A673 (cell line): ENCODE measurements at regions not wholly inside any gene's neighbourhood (a gene's known extent, or its start where the extent isn't known, plus 50 kb on each side); places are given as distances from the start of the nearest gene placed in this dataset.

Experiments used
- BruUV-seq: library from RNA; stranded (reverse); fragments of 400-500 nt; replicated peaks from 2 replicates; lab custom pipeline; 2021; lab: Mats Ljungman, UMichigan
- CTCF ChIA-PET: fragments of 300-600 bp; sonication (Branson Sonifier 250); formaldehyde crosslinking; loops from one replicate; lab custom pipeline; 2022; ENCODE audit warnings: antibody characterized with exemption; lab: Charles Lee
- POLR2A ChIA-PET: fragments of 300-600 bp; sonication (Branson Sonifier 250); formaldehyde crosslinking; loops from one replicate; lab custom pipeline; 2022; ENCODE audit warnings: antibody characterized with exemption; ENCODE audit not compliant: low non-redundant PET; lab: Charles Lee
- DNase-seq: peaks from one replicate; pipeline ENCODE4 v3.0.0-alpha.2; 2015; ENCODE audit warnings: low spot score
- H3K27ac ChIP-seq: fragments of 200-600 bp; sonication (generic); 2 replicates; pipeline ENCODE4 v1.5.1; 2016; ENCODE audit warnings: mixed run types, low read depth, mild to moderate bottlenecking, mixed read lengths, antibody characterized with exemption, low read length; ENCODE audit not compliant: poor library complexity, severe bottlenecking
- H3K27me3 ChIP-seq: fragments of 200-600 bp; sonication (generic); replicated peaks from 2 replicates; pipeline ENCODE4 v1.6.1; 2017; ENCODE audit warnings: mixed run types, low read depth, mild to moderate bottlenecking, mixed read lengths, antibody characterized with exemption, low read length; ENCODE audit not compliant: insufficient read depth, poor library complexity
- H3K36me3 ChIP-seq: fragments of 200-600 bp; sonication (generic); 2 replicates; pipeline ENCODE4 v1.6.1; 2016; ENCODE audit warnings: mixed run types, mild to moderate bottlenecking, mixed read lengths, antibody characterized with exemption, low read length; ENCODE audit not compliant: insufficient read depth, poor library complexity, severe bottlenecking
- H3K4me1 ChIP-seq: fragments of 200-600 bp; sonication (generic); 2 replicates; pipeline ENCODE4 v1.6.1; 2017; ENCODE audit warnings: mixed run types, mild to moderate bottlenecking, mixed read lengths, antibody characterized with exemption, low read length; ENCODE audit not compliant: insufficient read depth, poor library complexity, severe bottlenecking
- H3K4me3 ChIP-seq: fragments of 200-600 bp; sonication (generic); 2 replicates; pipeline ENCODE4 v1.5.1; 2016; ENCODE audit warnings: low read depth, mixed run types, mild to moderate bottlenecking, mixed read lengths, low read length; ENCODE audit not compliant: poor library complexity, severe bottlenecking
- H3K9me3 ChIP-seq: fragments of 200-600 bp; sonication (generic); 2 replicates; pipeline ENCODE4 v1.6.1; 2016; ENCODE audit warnings: mixed run types, low read depth, mild to moderate bottlenecking, mixed read lengths, antibody characterized with exemption, low read length; ENCODE audit not compliant: poor library complexity, severe bottlenecking
- EZH2 ChIP-seq: fragments of 200-600 bp; sonication (generic); IDR thresholded peaks from 2 replicates; pipeline ENCODE4 v1.6.1; 2017; ENCODE audit warnings: borderline replicate concordance, low read depth, mild to moderate bottlenecking, mixed read lengths, antibody characterized with exemption, low read length; ENCODE audit not compliant: poor library complexity, severe bottlenecking
- intact Hi-C: fragments of 100-400 bp; cut with micrococcal nuclease; formaldehyde crosslinking; loops from one replicate; pipeline ENCODE4 v1.10.0; 2022; ENCODE audit not compliant: unreplicated experiment
- TF ChIP-seq, protein P1 (sequence below): fragments of 300-800, 200-600 bp; sonication (generic); conservative IDR thresholded peaks from 2 replicates; pipeline ENCODE4 v1.5.1; 2017; ENCODE audit warnings: low read depth, mild to moderate bottlenecking, antibody characterized with exemption, low read length, moderate library complexity, mixed read lengths

DNA sequence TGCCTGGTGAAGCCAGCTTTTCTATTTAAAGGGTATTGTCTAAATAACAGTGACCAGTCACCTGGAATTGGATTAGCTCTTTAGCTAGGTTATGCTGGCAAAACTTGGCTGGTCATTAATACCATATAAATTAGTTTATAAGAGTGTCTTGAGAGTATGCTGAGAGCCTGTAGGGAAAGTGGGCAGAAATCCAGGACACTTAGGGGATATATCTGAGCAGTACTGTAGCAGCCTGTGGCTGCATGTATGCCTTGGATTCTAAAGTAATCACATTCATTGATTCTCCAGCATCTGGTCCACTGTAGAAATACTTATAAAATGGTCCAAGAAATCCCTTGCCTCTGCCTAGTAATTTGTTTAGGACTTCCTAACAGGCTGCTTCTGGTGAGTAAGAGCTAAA, 288.9 kb upstream of the DMAC1 start:
- no peak for DNase-seq
- POLR2A ChIA-PET, result no interaction called here
- intact Hi-C loops, result no loop called here
- Histone ChIP-seq H3K36me3 (no peaks in the 10 kb centered on the region), H3K4me1 (no peaks in the 10 kb centered on the region), H3K27me3 (no peaks in the 10 kb centered on the region), H3K4me3 (no peak overlapping the region), H3K9me3 (no peaks in the 10 kb centered on the region), H3K27ac (no peak overlapping the region)
- BruUV-seq, result no TSS peak
- TF ChIP-seq, protein P1, sequence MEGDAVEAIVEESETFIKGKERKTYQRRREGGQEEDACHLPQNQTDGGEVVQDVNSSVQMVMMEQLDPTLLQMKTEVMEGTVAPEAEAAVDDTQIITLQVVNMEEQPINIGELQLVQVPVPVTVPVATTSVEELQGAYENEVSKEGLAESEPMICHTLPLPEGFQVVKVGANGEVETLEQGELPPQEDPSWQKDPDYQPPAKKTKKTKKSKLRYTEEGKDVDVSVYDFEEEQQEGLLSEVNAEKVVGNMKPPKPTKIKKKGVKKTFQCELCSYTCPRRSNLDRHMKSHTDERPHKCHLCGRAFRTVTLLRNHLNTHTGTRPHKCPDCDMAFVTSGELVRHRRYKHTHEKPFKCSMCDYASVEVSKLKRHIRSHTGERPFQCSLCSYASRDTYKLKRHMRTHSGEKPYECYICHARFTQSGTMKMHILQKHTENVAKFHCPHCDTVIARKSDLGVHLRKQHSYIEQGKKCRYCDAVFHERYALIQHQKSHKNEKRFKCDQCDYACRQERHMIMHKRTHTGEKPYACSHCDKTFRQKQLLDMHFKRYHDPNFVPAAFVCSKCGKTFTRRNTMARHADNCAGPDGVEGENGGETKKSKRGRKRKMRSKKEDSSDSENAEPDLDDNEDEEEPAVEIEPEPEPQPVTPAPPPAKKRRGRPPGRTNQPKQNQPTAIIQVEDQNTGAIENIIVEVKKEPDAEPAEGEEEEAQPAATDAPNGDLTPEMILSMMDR, result no peak
- no peak for TF ChIP-seq EZH2
- CTCF ChIA-PET, result no interaction called here

DNA sequence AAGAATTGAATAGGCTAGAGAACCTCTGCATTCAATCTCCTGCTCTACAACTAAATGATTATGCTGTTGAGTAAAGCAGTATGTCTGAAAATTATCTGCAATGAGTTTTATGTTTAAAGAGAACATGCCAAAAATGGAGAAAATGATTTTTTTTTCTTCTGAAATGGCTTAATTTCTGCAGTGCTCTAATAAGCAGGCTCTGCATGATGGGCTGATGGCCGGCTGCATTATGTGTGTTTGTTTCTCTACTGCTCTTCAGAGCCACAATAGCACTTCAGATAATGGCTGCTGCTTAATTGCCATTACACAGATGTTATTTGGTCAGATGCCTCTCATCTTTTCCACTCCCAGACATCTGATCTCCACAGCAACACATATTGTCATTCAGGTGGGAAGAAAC, 286.4 kb upstream of the DMAC1 start:
- no TSS peak for BruUV-seq
- no peaks in the 10 kb centered on the region for H3K36me3 ChIP-seq
- no peak for TF ChIP-seq EZH2
- TF ChIP-seq, protein P1, result no peak
- no peak overlapping the region for H3K4me3 ChIP-seq
- H3K9me3 ChIP-seq, result no peaks in the 10 kb centered on the region
- intact Hi-C loops, result no loop called here
- ChIA-PET CTCF (no interaction called here), POLR2A (no interaction called here)
- H3K27ac ChIP-seq, result no peak overlapping the region
- H3K27me3 ChIP-seq, result no peaks in the 10 kb centered on the region
- no peaks in the 10 kb centered on the region for H3K4me1 ChIP-seq
- no peak for DNase-seq

DNA sequence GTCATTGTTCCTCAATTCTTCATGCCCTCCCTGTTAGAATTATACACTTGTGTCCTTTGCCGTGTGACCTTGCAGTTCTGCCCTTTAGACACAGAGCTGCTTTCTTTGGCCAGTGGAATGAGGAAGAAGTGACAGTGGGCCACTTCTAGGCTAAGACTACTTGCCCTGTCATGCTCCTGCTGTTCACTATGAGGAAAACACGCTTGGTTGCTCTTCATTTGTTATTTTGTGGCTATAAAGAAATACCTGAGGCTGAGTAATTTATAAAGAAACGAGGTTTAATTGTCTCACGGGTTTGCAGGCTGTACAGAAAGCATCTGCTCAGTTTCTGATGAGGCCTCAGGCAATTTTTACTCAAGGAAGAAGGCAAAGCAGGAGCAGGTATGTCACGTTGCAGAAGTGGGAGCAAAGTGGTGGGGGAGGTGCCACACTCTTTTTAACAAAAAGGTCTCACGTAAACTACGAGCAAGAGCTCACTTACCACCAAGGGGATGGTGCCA, 279.1 kb upstream of the DMAC1 start:
- intact Hi-C loops, result no loop called here
- POLR2A ChIA-PET, result no interaction called here
- Histone ChIP-seq H3K36me3 (no peaks in the 10 kb centered on the region), H3K9me3 (peaks cover 10% of the 10 kb centered on the region), H3K4me3 (no peak overlapping the region), H3K27me3 (no peaks in the 10 kb centered on the region), H3K27ac (no peak overlapping the region), H3K4me1 (no peaks in the 10 kb centered on the region)
- TF ChIP-seq EZH2, result no peak
- TF ChIP-seq, protein P1, result no peak
- BruUV-seq, result no TSS peak
- CTCF ChIA-PET, result no interaction called here
- no peak for DNase-seq
